IMR-90 (cell line): ENCODE measurements at regions not wholly inside any gene's neighbourhood (a gene's known extent, or its start where the extent isn't known, plus 50 kb on each side); places are given as distances from the start of the nearest gene placed in this dataset.

Experiments
- ATAC-seq: fragments of 200-7000 bp; cut with Tn5 transposase; 2 replicates; pipeline ENCODE4 v1.9.1; 2020; ENCODE audit warnings: low read depth, mild to moderate bottlenecking, moderate library complexity
- BruUV-seq: library from RNA; stranded (reverse); fragments of 400-500 nt; replicated peaks from 2 replicates; lab custom pipeline; 2021; lab: Mats Ljungman, UMichigan
- CTCF ChIA-PET: fragments of 300-600 bp; formaldehyde crosslinking; extraction: SDS; loops from one replicate; lab custom pipeline; 2021; ENCODE audit warnings: antibody characterized with exemption; lab: Yijun Ruan, JAX
- POLR2A ChIA-PET: fragments of 300-600 bp; sonication (Branson Sonifier 250); formaldehyde crosslinking; loops from one replicate; lab custom pipeline; 2022; ENCODE audit warnings: antibody characterized with exemption; ENCODE audit not compliant: unreplicated experiment; lab: Charles Lee
- DNase-seq: peaks from one replicate; pipeline ENCODE4 v3.0.0; 2013
- H2AFZ ChIP-seq: replicated peaks from 2 replicates; pipeline ENCODE3; 2013; ENCODE audit warnings: low read length, mild to moderate bottlenecking; ENCODE audit not compliant: poor library complexity
- H2AK5ac ChIP-seq: 2 replicates; pipeline ENCODE4 v1.6.1; 2013; ENCODE audit warnings: low read depth, low read length, inconsistent platforms
- H2AK9ac ChIP-seq: replicated peaks from 2 replicates; pipeline ENCODE3; 2013; ENCODE audit warnings: mild to moderate bottlenecking, low read depth, low read length, moderate library complexity; ENCODE audit not compliant: poor library complexity
- H2BK120ac ChIP-seq: 2 replicates; pipeline ENCODE4 v1.6.1; 2013; ENCODE audit warnings: low read depth, low read length, inconsistent platforms
- H2BK15ac ChIP-seq: 3 replicates; pipeline ENCODE4 v1.6.1; 2013; ENCODE audit warnings: low read depth, low read length, inconsistent platforms
- H2BK20ac ChIP-seq: 2 replicates; pipeline ENCODE4 v1.6.1; 2013; ENCODE audit warnings: low read depth, mild to moderate bottlenecking, inconsistent platforms, low read length, moderate library complexity
- H2BK5ac ChIP-seq: 2 replicates; pipeline ENCODE4 v1.6.1; 2013; ENCODE audit warnings: mild to moderate bottlenecking, low read depth, low read length, inconsistent platforms; ENCODE audit not compliant: poor library complexity, severe bottlenecking
- H3K14ac ChIP-seq: replicated peaks from 2 replicates; pipeline ENCODE4 v1.6.1; 2013; ENCODE audit warnings: low read depth, low read length, inconsistent platforms
- H3K18ac ChIP-seq: 2 replicates; pipeline ENCODE4 v1.6.1; 2013; ENCODE audit warnings: low read depth, low read length, control low read depth
- H3K23ac ChIP-seq: 2 replicates; pipeline ENCODE4 v1.6.1; 2013; ENCODE audit warnings: low read depth, low read length, inconsistent platforms
- H3K27ac ChIP-seq: 2 replicates; pipeline ENCODE4 v1.5.1; 2013; ENCODE audit warnings: mild to moderate bottlenecking, control low read depth, low read length; ENCODE audit not compliant: insufficient read depth
- H3K27me3 ChIP-seq: 2 replicates; pipeline ENCODE4 v1.6.1; 2013; ENCODE audit warnings: low read length; ENCODE audit not compliant: control insufficient read depth, insufficient read depth
- H3K36me3 ChIP-seq: 2 replicates; pipeline ENCODE4 v1.6.1; 2013; ENCODE audit warnings: low read length, mixed read lengths; ENCODE audit not compliant: control insufficient read depth, insufficient read depth
- H3K4ac ChIP-seq: 2 replicates; pipeline ENCODE4 v1.6.1; 2013; ENCODE audit warnings: low read depth, low read length, inconsistent platforms
- H3K4me1 ChIP-seq: 2 replicates; pipeline ENCODE4 v1.6.1; 2013; ENCODE audit warnings: low read length, mixed read lengths; ENCODE audit not compliant: control insufficient read depth, insufficient read depth
- H3K4me2 ChIP-seq: 2 replicates; pipeline ENCODE4 v1.6.1; 2013; ENCODE audit warnings: low read depth, mild to moderate bottlenecking, control low read depth, low read length, moderate library complexity
- H3K4me3 ChIP-seq: 2 replicates; pipeline ENCODE4 v1.5.1; 2013; ENCODE audit warnings: low read depth, mild to moderate bottlenecking, control low read depth, low read length, moderate library complexity; ENCODE audit not compliant: insufficient read depth
- H3K56ac ChIP-seq: 2 replicates; pipeline ENCODE4 v1.6.1; 2013; ENCODE audit warnings: low read length, inconsistent platforms; ENCODE audit not compliant: insufficient read depth; ENCODE audit errors: extremely low read depth
- H3K79me1 ChIP-seq, 2 experiments: 2 replicates each; pipeline ENCODE4 v1.6.1; 2013; ENCODE audit warnings: low read length in 2 of 2, inconsistent platforms in 1 of 2, low read depth in 1 of 2
- H3K9ac ChIP-seq: 2 replicates; pipeline ENCODE4 v1.6.1; 2013; ENCODE audit warnings: low read depth, low read length, control low read depth
- H3K9me1 ChIP-seq: 2 replicates; pipeline ENCODE4 v1.6.1; 2013; ENCODE audit warnings: low read length, inconsistent platforms; ENCODE audit not compliant: insufficient read depth
- H3K9me3 ChIP-seq: 2 replicates; pipeline ENCODE4 v1.6.1; 2013; ENCODE audit warnings: low read length; ENCODE audit not compliant: control insufficient read depth, insufficient read depth
- H4K20me1 ChIP-seq: 2 replicates; pipeline ENCODE4 v1.6.1; 2013; ENCODE audit warnings: low read length, inconsistent platforms; ENCODE audit not compliant: insufficient read depth
- H4K5ac ChIP-seq: 2 replicates; pipeline ENCODE4 v1.6.1; 2013; ENCODE audit warnings: mild to moderate bottlenecking, low read depth, low read length, control low read depth
- H4K8ac ChIP-seq, 2 experiments: 2 replicates each; pipeline ENCODE4 v1.6.1; 2013; ENCODE audit warnings: low read depth in 2 of 2, low read length in 2 of 2, control low read depth in 1 of 2, inconsistent platforms in 1 of 2
- H4K91ac ChIP-seq: 2 replicates; pipeline ENCODE4 v1.6.1; 2013; ENCODE audit warnings: low read depth, low read length, inconsistent platforms; ENCODE audit not compliant: insufficient read depth
- POLR2A ChIP-seq: IDR thresholded peaks from 2 replicates; pipeline ENCODE4 v1.6.1; 2012; ENCODE audit warnings: mild to moderate bottlenecking, low read depth, low read length
- SMC3 ChIP-seq: fragments of 150-350 bp; IDR thresholded peaks from 2 replicates; pipeline ENCODE4 v1.6.1; 2016; ENCODE audit warnings: low read depth, mild to moderate bottlenecking, antibody characterized with exemption, low read length, moderate library complexity
- WGBS, 2 experiments: methylation state at CpG; one replicate each; pipeline versions ENCODE4 v1.1.5 to v1.1.7; 2013; ENCODE audit warnings: missing lambda C conversion rate in 2 of 2; ENCODE audit not compliant: insufficient read length in 1 of 2; ENCODE audit errors: extremely low coverage in 2 of 2; 5-methylcytosine and 5-hydroxymethylcytosine counted together
- dilution Hi-C: fragments of 300-500 bp; cut with HindIII; formaldehyde crosslinking; loops from one replicate; pipeline ENCODE4 v1.14.3; 2018; ENCODE audit warnings: low sequenced_read_pairs; ENCODE audit not compliant: unreplicated experiment
- in situ Hi-C: fragments of 300-500 bp; cut with MboI; formaldehyde crosslinking; loops from 3 replicates; pipeline ENCODE4 v1.14.3; 2019; ENCODE audit warnings: low sequenced_read_pairs, inconsistent platforms, mixed read lengths
- intact Hi-C: fragments of 100-400 bp; cut with micrococcal nuclease; formaldehyde crosslinking; loops from 2 replicates; pipeline ENCODE4 v1.10.0; 2022

DNA sequence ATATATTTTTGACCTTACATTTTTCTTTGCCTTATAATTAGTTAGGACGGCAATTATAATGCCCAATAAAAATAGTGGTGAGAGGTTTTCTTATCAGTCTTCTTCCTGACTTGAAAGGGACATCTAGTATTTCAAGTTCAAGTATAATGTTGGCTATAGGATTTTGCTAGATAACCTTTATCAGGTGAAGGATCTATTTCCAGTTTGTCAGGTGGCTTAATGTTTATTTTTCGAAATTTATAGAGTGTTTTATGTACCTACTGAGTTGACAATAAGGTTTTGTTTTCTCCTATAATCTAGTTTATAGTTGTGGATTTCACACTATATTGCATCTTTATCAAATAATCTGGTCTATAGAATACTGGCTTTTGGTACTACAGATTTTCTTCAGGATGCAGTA lies 351.8 kb upstream of the FGF13 start:
- intact Hi-C loops, result loop anchor here (5.0 kb wide), 1 partner anchor 1239 kb away; no protein-coding TSS in a partner anchor

More for the DNA sequence above, 351.8 kb upstream of the FGF13 start:
- no peaks in the 10 kb centered on the region for H3K79me1 ChIP-seq
- H3K4me2 ChIP-seq, result no peak overlapping the region
- no peak overlapping the region for H3K9ac ChIP-seq
- H3K4me3 ChIP-seq, result no peak overlapping the region
- in situ Hi-C loops, result no loop called here
- no peak overlapping the region for H3K27ac ChIP-seq
- no peak overlapping the region for H3K18ac ChIP-seq
- no peak overlapping the region for H3K56ac ChIP-seq
- CTCF ChIA-PET, result no interaction called here
- H3K36me3 ChIP-seq, result no peaks in the 10 kb centered on the region
- no peak overlapping the region for H4K8ac ChIP-seq
- ATAC-seq, result no peak
- H4K5ac ChIP-seq, result no peak overlapping the region
- H3K4me1 ChIP-seq, result no peaks in the 10 kb centered on the region
- H3K27me3 ChIP-seq, result no peaks in the 10 kb centered on the region
- H2BK5ac ChIP-seq, result no peak overlapping the region
- dilution Hi-C loops, result no loop called here
- H2BK15ac ChIP-seq, result no peak overlapping the region
- TF ChIP-seq POLR2A (no peak), SMC3 (no peak)
- H4K20me1 ChIP-seq, result no peaks in the 10 kb centered on the region
- no peak overlapping the region for H4K91ac ChIP-seq
- H3K14ac ChIP-seq, result no peak overlapping the region
- WGBS, 2 experiments, result no CpG with 5 or more reads among the region's 2 CpGs
- no peak for DNase-seq
- H2AK9ac ChIP-seq, result no peak overlapping the region
- no peak overlapping the region for H3K23ac ChIP-seq
- no peak overlapping the region for H2AK5ac ChIP-seq
- no peaks in the 10 kb centered on the region for H3K9me1 ChIP-seq
- no peak overlapping the region for H2BK20ac ChIP-seq
- H3K9me3 ChIP-seq, result no peaks in the 10 kb centered on the region
- no peak overlapping the region for H3K4ac ChIP-seq
- BruUV-seq, result no TSS peak
- POLR2A ChIA-PET, result no interaction called here
- no peak overlapping the region for H2AFZ ChIP-seq
- no peak overlapping the region for H2BK120ac ChIP-seq
